WTC11 (cell line): ENCODE measurements at regions not wholly inside any gene's neighbourhood (a gene's known extent, or its start where the extent isn't known, plus 50 kb on each side); places are given as distances from the start of the nearest gene placed in this dataset.

Source experiments
- ATAC-seq: fragments of 200-7000 bp; cut with Tn5 transposase; 2 replicates; pipeline ENCODE4 v1.10.0; 2021; ENCODE audit warnings: mild to moderate bottlenecking, moderate library complexity
- CTCF ChIA-PET: fragments of 300-600 bp; sonication (Branson Sonifier 250); formaldehyde crosslinking; loops from one replicate; lab custom pipeline; 2021; ENCODE audit warnings: antibody characterized with exemption; lab: Charles Lee
- POLR2A ChIA-PET: fragments of 350-600 bp; sonication (Branson Sonifier 250); formaldehyde crosslinking; loops from one replicate; lab custom pipeline; 2021; ENCODE audit warnings: antibody characterized with exemption; lab: Charles Lee
- DNase-seq: peaks from one replicate; pipeline ENCODE4 v3.0.0; 2021; ENCODE audit warnings: low spot score
- H3K27ac Mint-ChIP-seq: 2 replicates; pipeline ENCODE4 v1.8.0; 2021; ENCODE audit warnings: mixed read lengths
- H3K27me3 Mint-ChIP-seq: 2 replicates; pipeline ENCODE4 v1.8.0; 2021; ENCODE audit warnings: low read depth, mild to moderate bottlenecking, moderate library complexity, mixed read lengths
- H3K36me3 Mint-ChIP-seq: 2 replicates; pipeline ENCODE4 v1.8.0; 2021; ENCODE audit warnings: mixed read lengths
- H3K4me1 Mint-ChIP-seq: 2 replicates; pipeline ENCODE4 v1.8.0; 2022; ENCODE audit warnings: mixed read lengths
- H3K4me3 Mint-ChIP-seq: 2 replicates; pipeline ENCODE4 v1.8.0; 2021; ENCODE audit warnings: mild to moderate bottlenecking, moderate library complexity, mixed read lengths
- H3K9me3 Mint-ChIP-seq: 2 replicates; pipeline ENCODE4 v1.8.0; 2021; ENCODE audit warnings: mixed read lengths
- AR ChIP-seq: fragments of 250-450 bp; sonication (Bioruptor Pico); IDR thresholded peaks from 2 replicates; pipeline ENCODE4 v1.9.0; 2021; ENCODE audit warnings: mild to moderate bottlenecking
- ERG ChIP-seq: fragments of 250-450 bp; sonication (Bioruptor Pico); IDR thresholded peaks from 2 replicates; pipeline ENCODE4 v1.8.0; 2021; ENCODE audit warnings: mild to moderate bottlenecking
- ESRRA ChIP-seq: sonication (generic); formaldehyde crosslinking; IDR thresholded peaks from 2 replicates; pipeline ENCODE4 v1.8.1; 2022; ENCODE audit warnings: mild to moderate bottlenecking, missing genetic modification reagents, borderline replicate concordance
- ETV6 ChIP-seq: sonication (generic); formaldehyde crosslinking; IDR thresholded peaks from 2 replicates; pipeline ENCODE4 v1.8.1; 2022; ENCODE audit warnings: mild to moderate bottlenecking, missing genetic modification reagents
- FOXK1 ChIP-seq: sonication (generic); formaldehyde crosslinking; IDR thresholded peaks from 2 replicates; pipeline ENCODE4 v1.8.0; 2022; ENCODE audit warnings: mild to moderate bottlenecking, moderate library complexity, missing genetic modification reagents
- FOXP1 ChIP-seq: sonication (generic); formaldehyde crosslinking; IDR thresholded peaks from 2 replicates; pipeline ENCODE4 v1.8.0; 2022; ENCODE audit warnings: missing genetic modification reagents, mild to moderate bottlenecking, moderate library complexity, borderline replicate concordance
- GRHL2 ChIP-seq: fragments of 250-450 bp; sonication (Bioruptor Pico); IDR thresholded peaks from 2 replicates; pipeline ENCODE4 v1.8.0; 2022; ENCODE audit warnings: mild to moderate bottlenecking, moderate library complexity; ENCODE audit not compliant: insufficient replicate concordance, severe bottlenecking
- HMGA2 ChIP-seq: fragments of 250-450 bp; sonication (Bioruptor Pico); IDR thresholded peaks from 2 replicates; pipeline ENCODE4 v1.4.0; 2021; ENCODE audit warnings: mild to moderate bottlenecking, moderate library complexity
- IRF2 ChIP-seq: sonication (generic); formaldehyde crosslinking; IDR thresholded peaks from 2 replicates; pipeline ENCODE4 v1.8.0; 2022; ENCODE audit warnings: low read depth, missing genetic modification reagents, borderline replicate concordance
- KAT7 ChIP-seq: sonication (generic); formaldehyde crosslinking; IDR thresholded peaks from 2 replicates; pipeline ENCODE4 v1.8.1; 2023; ENCODE audit warnings: missing genetic modification reagents, mild to moderate bottlenecking, borderline replicate concordance
- MYBL2 ChIP-seq: sonication (generic); formaldehyde crosslinking; IDR thresholded peaks from 2 replicates; pipeline ENCODE4 v1.8.1; 2023; ENCODE audit warnings: mild to moderate bottlenecking, moderate library complexity, missing genetic modification reagents
- NFATC4 ChIP-seq: fragments of 250-450 bp; sonication (Bioruptor Pico); IDR thresholded peaks from 2 replicates; pipeline ENCODE4 v1.9.0; 2021; ENCODE audit warnings: mild to moderate bottlenecking
- RORB ChIP-seq: fragments of 250-450 bp; sonication (Bioruptor Pico); IDR thresholded peaks from 2 replicates; pipeline ENCODE4 v1.9.0; 2021; ENCODE audit warnings: mild to moderate bottlenecking
- SOX15 ChIP-seq: fragments of 250-450 bp; sonication (Bioruptor Pico); IDR thresholded peaks from 2 replicates; pipeline ENCODE4 v1.9.0; 2021; ENCODE audit warnings: mild to moderate bottlenecking
- TP53 ChIP-seq: sonication (generic); formaldehyde crosslinking; IDR thresholded peaks from 2 replicates; pipeline ENCODE4 v1.8.1; 2023; ENCODE audit warnings: mild to moderate bottlenecking, missing genetic modification reagents
- USF1 ChIP-seq: sonication (generic); formaldehyde crosslinking; IDR thresholded peaks from 2 replicates; pipeline ENCODE4 v1.8.0; 2022; ENCODE audit warnings: mild to moderate bottlenecking, missing genetic modification reagents
- ZBTB21 ChIP-seq: sonication (generic); formaldehyde crosslinking; IDR thresholded peaks from 2 replicates; pipeline ENCODE4 v1.8.1; 2023; ENCODE audit warnings: mild to moderate bottlenecking, missing genetic modification reagents, borderline replicate concordance
- ZNF219 ChIP-seq: sonication (generic); formaldehyde crosslinking; IDR thresholded peaks from 2 replicates; pipeline ENCODE4 v1.8.0; 2023; ENCODE audit warnings: missing genetic modification reagents, mild to moderate bottlenecking, borderline replicate concordance
- ZNF317 ChIP-seq: sonication (generic); formaldehyde crosslinking; IDR thresholded peaks from 2 replicates; pipeline ENCODE4 v1.8.1; 2023; ENCODE audit warnings: low read depth, mild to moderate bottlenecking, moderate library complexity, missing genetic modification reagents, borderline replicate concordance
- ZNF423 ChIP-seq: fragments of 250-450 bp; sonication (Bioruptor Pico); IDR thresholded peaks from 2 replicates; pipeline ENCODE4 v2.1.2; 2022; ENCODE audit warnings: mild to moderate bottlenecking, moderate library complexity
- ZSCAN18 ChIP-seq: fragments of 250-450 bp; sonication (Bioruptor Pico); IDR thresholded peaks from 2 replicates; pipeline ENCODE4 v2.1.2; 2022; ENCODE audit warnings: mild to moderate bottlenecking, moderate library complexity

GRCh38 chr1:170836141-170836540 is 99.2 kb upstream of the MROH9 start:
- no peak overlapping the region for H3K27ac Mint-ChIP-seq
- H3K4me3 Mint-ChIP-seq = no peak overlapping the region
- ATAC-seq (no peak), DNase-seq (no peak)
- POLR2A ChIA-PET = interaction anchor here (0.6 kb wide), 1 partner anchor 931 kb away, joined by 5 read pairs; no protein-coding TSS in a partner anchor
- no peaks in the 10 kb centered on the region for H3K4me1 Mint-ChIP-seq
- H3K36me3 Mint-ChIP-seq = peaks cover 7% of the 10 kb centered on the region
- H3K9me3 Mint-ChIP-seq = peaks cover 44% of the 10 kb centered on the region
- H3K27me3 Mint-ChIP-seq = no peaks in the 10 kb centered on the region
- CTCF ChIA-PET = no interaction called here
- TF ChIP-seq ZBTB21 (no peak), ERG (CRISPR knock-in tag) (no peak), ZNF219 (CRISPR knock-in tag) (no peak), RORB (CRISPR knock-in tag) (no peak), MYBL2 (no peak), HMGA2 (CRISPR knock-in tag) (no peak), KAT7 (CRISPR knock-in tag) (no peak), TP53 (no peak), ZNF317 (CRISPR knock-in tag) (no peak), FOXK1 (CRISPR knock-in tag) (no peak), GRHL2 (CRISPR knock-in tag) (no peak), NFATC4 (CRISPR knock-in tag) (no peak), ZNF423 (CRISPR knock-in tag) (no peak), IRF2 (CRISPR knock-in tag) (no peak), ZSCAN18 (CRISPR knock-in tag) (no peak), ESRRA (CRISPR knock-in tag) (no peak)

GRCh38 chr1:170840371-170840770 is 95.0 kb upstream of the MROH9 start:
- H3K9me3 Mint-ChIP-seq = peaks cover 8% of the 10 kb centered on the region
- no peak overlapping the region for H3K4me3 Mint-ChIP-seq
- ChIA-PET CTCF (no interaction called here), POLR2A (no interaction called here)
- H3K4me1 Mint-ChIP-seq = no peaks in the 10 kb centered on the region
- no peak overlapping the region for H3K27ac Mint-ChIP-seq
- TF ChIP-seq AR (CRISPR knock-in tag) (no peak), FOXP1 (CRISPR knock-in tag) (no peak), ZNF219 (CRISPR knock-in tag) (no peak), SOX15 (CRISPR knock-in tag) (no peak), USF1 (CRISPR knock-in tag) (no peak), ETV6 (CRISPR knock-in tag) (no peak)
- DNase-seq = no peak
- no peak for ATAC-seq
- H3K27me3 Mint-ChIP-seq = no peaks in the 10 kb centered on the region
- no peaks in the 10 kb centered on the region for H3K36me3 Mint-ChIP-seq
